22Rv1 (cell line): ENCODE measurements at regions not wholly inside any gene's neighbourhood (a gene's known extent, or its start where the extent isn't known, plus 50 kb on each side); places are given as distances from the start of the nearest gene placed in this dataset.

ENCODE experiments used
- ZFX ChIP-seq: fragments of 450-650 bp; IDR thresholded peaks from 2 replicates; pipeline ENCODE4 v1.6.1; 2017; ENCODE audit warnings: antibody characterized with exemption, borderline replicate concordance
- TF ChIP-seq, protein P1 (sequence below): fragments of 450-650 bp; IDR thresholded peaks from 2 replicates; pipeline ENCODE4 v1.5.1; 2017; ENCODE audit warnings: mild to moderate bottlenecking

DNA sequence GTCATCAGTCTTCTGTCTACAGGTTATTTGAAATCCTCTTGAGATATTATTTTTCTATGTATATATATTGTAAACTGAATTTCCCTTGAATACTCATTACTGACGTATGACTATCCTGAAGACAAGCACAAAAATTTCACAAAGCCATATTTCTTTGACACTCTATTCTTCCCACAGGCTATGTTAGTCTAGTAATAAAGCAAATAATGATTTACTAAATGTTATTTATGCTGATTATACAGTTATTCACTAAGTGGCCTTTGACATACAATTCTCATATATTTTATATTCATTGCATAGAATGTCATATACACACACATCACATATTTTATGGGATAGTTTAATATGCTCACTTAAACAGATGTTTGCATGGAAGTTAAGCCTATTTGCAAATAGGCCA, 793.0 kb upstream of the GRAMD2B start:
- TF ChIP-seq, protein P1, sequence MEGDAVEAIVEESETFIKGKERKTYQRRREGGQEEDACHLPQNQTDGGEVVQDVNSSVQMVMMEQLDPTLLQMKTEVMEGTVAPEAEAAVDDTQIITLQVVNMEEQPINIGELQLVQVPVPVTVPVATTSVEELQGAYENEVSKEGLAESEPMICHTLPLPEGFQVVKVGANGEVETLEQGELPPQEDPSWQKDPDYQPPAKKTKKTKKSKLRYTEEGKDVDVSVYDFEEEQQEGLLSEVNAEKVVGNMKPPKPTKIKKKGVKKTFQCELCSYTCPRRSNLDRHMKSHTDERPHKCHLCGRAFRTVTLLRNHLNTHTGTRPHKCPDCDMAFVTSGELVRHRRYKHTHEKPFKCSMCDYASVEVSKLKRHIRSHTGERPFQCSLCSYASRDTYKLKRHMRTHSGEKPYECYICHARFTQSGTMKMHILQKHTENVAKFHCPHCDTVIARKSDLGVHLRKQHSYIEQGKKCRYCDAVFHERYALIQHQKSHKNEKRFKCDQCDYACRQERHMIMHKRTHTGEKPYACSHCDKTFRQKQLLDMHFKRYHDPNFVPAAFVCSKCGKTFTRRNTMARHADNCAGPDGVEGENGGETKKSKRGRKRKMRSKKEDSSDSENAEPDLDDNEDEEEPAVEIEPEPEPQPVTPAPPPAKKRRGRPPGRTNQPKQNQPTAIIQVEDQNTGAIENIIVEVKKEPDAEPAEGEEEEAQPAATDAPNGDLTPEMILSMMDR = no peak
- TF ChIP-seq ZFX = no peak
